ENCODE measurements at regions not wholly inside any gene's neighbourhood (a gene's known extent, or its start where the extent isn't known, plus 50 kb on each side); places are given as distances from the start of the nearest gene placed in this dataset.

DNA sequence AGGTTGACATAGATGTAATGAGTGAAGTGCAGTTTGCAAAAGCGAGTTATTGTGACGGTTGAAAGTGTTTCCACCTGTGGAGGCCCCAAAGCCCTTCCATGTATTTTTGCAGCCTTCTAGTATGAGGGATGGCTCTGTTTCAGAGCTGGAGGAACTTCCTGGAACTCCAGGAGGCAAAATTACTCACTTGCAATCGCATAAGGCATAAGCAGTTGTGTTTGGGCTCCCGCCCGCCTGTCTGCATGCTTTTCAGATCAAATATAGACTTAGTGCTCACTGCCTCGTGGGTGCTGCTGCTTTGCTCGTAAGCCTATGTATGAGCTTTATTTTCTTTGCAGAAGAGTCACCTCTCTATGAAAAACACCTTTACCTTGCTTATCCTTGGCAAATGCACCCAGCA lies 146.8 kb upstream of the LARGE1 start:
- no peak overlapping the region for H3K27ac ChIP-seq
- CTCF ChIA-PET: no interaction called here
- POLR2A ChIA-PET (ENCODE audit: low non-redundant PET): no interaction called here
- TF ChIP-seq, protein P1, sequence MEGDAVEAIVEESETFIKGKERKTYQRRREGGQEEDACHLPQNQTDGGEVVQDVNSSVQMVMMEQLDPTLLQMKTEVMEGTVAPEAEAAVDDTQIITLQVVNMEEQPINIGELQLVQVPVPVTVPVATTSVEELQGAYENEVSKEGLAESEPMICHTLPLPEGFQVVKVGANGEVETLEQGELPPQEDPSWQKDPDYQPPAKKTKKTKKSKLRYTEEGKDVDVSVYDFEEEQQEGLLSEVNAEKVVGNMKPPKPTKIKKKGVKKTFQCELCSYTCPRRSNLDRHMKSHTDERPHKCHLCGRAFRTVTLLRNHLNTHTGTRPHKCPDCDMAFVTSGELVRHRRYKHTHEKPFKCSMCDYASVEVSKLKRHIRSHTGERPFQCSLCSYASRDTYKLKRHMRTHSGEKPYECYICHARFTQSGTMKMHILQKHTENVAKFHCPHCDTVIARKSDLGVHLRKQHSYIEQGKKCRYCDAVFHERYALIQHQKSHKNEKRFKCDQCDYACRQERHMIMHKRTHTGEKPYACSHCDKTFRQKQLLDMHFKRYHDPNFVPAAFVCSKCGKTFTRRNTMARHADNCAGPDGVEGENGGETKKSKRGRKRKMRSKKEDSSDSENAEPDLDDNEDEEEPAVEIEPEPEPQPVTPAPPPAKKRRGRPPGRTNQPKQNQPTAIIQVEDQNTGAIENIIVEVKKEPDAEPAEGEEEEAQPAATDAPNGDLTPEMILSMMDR (conservative IDR thresholded peaks at IDR 0.05; ENCODE audit: low read depth): no peak
- DNase-seq (ENCODE audit: low spot score): no peak

DNA sequence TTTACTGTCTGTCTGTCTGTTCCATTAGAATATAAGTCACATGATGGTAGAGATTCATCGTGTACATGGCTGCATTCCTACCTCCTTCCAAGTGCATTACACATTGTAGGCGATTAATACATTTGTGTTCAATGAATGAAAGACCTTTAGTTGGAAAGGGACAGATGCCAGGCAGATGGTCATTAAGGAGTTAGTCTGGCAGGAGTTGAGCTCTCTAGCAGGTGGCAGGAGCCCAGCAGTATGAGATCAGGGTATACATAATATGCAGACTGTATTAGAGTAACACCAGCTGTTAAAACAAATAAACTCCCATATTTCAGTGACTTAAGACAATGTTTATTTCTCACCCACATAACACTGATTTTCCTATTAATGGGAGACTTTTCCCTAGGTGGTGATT lies 147.7 kb upstream of the LARGE1 start:
- no peak overlapping the region for H3K27ac ChIP-seq
- ChIA-PET CTCF (no interaction called here), POLR2A (ENCODE audit: low non-redundant PET) (no interaction called here)
- no peak for DNase-seq (ENCODE audit: low spot score)
- TF ChIP-seq, protein P1 (conservative IDR thresholded peaks at IDR 0.05; ENCODE audit: low read depth): no peak

DNA sequence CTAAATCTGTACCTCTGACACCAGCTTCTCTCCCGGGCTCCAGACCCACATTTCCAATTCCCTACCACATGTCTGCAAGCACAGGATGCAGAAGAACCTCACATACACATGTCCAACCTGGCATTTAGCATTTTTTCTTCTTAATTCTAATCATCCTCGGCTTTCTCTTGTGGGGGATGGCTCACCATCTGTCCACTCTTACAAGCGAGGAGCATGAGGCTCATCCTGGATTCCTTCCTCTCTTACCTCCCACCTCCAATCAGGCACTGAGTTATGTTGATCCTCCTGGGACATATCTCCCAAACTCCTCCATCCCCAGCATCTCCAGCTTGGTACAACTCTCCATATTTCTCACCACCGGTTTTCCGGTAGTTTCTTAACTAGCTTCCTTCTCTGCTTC lies 149.8 kb upstream of the LARGE1 start:
- CTCF ChIA-PET: interaction anchor here (0.6 kb wide), 1 partner anchor 1149 kb away, joined by 3 read pairs; no protein-coding TSS in a partner anchor
- POLR2A ChIA-PET (ENCODE audit: low non-redundant PET): no interaction called here
- no peak overlapping the region for H3K27ac ChIP-seq
- TF ChIP-seq, protein P1 (conservative IDR thresholded peaks at IDR 0.05; ENCODE audit: low read depth): no peak
- DNase-seq (ENCODE audit: low spot score): no peak

DNA sequence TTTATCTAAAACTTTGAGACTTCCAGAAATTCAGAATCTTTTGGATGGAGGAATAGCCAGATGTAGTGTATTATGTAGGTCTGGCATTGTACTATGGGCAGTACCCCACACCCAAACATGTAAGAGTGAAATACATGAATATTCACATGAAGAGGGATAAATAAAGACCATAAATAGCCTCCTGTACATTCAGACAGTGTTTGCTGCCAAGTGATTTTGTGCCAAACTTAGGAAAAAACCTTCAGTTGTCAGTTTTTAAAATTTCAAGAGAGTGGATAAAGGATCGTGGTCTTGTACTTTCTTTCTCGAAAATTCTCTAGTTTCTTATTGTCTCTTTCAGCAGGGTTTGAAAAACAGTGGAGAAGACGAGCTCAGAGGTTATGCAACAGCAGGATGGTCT lies 150.3 kb upstream of the LARGE1 start:
- H3K27ac ChIP-seq: no peak overlapping the region
- no peak for DNase-seq (ENCODE audit: low spot score)
- ChIA-PET CTCF (interaction anchor here (0.7 kb wide), 1 partner anchor 17 kb away, joined by 3 read pairs; no protein-coding TSS in a partner anchor), POLR2A (ENCODE audit: low non-redundant PET) (no interaction called here)
- TF ChIP-seq, protein P1 (conservative IDR thresholded peaks at IDR 0.05; ENCODE audit: low read depth): no peak

DNA sequence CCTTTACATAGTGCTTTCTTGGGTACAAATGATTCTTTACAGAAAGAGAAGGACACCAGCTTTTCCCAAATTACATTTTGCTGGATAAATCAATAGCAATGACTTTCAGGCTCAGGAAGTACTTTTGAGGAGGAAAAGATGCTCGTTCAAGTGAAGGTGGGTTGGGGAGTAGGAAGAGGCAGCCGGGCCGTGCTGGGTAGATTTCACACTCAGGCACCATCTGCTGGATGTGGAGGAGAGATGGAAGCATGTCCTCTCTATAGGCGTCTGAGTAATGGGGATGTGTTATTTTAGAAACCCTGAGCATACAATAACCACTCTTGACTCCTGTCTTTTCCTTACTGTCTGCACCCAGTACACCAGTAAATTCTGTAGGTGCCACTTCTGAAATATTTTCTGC lies 152.3 kb upstream of the LARGE1 start:
- TF ChIP-seq, protein P1 (conservative IDR thresholded peaks at IDR 0.05; ENCODE audit: low read depth): no peak
- no peak overlapping the region for H3K27ac ChIP-seq
- POLR2A ChIA-PET (ENCODE audit: low non-redundant PET): no interaction called here
- DNase-seq (ENCODE audit: low spot score): no peak
- CTCF ChIA-PET: no interaction called here

DNA sequence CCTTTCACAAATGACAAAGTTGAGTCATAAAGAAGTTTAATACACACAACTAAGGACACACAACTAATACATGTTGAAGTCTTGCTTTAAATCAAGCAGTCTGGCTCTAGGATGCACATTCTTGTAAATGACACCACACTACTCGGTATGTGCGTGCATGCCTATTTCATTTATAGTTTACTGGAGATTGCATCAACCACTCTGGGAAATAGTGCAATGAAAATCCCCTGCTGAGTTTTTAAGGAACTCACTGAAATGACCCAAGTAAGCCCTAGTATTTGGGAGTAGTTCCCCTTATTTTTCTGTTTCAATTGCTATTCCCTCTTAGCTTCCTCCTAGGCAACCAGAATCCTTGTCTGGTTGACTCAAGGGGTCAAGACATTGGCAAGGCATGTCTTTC lies 160.2 kb upstream of the LARGE1 start:
- POLR2A ChIA-PET (ENCODE audit: low non-redundant PET): no interaction called here
- no peak overlapping the region for H3K27ac ChIP-seq
- no peak for DNase-seq (ENCODE audit: low spot score)
- TF ChIP-seq, protein P1 (conservative IDR thresholded peaks at IDR 0.05; ENCODE audit: low read depth): no peak
- CTCF ChIA-PET: no interaction called here

DNA sequence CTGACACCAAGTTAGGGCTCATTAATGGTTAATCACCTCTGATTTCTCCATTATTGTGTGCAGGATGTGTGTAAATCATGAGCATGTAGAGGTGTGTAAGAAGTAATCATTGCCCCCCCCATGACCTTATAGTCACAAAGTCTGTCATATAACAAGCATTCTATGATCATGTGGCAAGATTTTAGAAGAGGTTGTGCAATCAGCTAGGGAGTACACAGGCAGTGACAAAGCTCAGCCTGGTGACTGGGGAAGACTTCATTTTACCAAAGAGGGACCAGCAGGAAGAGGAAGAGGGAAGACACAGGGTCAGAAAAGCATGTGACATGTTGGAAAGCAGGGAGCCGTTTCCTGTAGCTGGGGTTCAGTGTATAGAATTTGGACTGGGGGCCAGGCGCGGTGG lies 176.5 kb upstream of the LARGE1 start:
- TF ChIP-seq, protein P1 (conservative IDR thresholded peaks at IDR 0.05; ENCODE audit: low read depth): no peak
- no peak overlapping the region for H3K27ac ChIP-seq
- no peak for DNase-seq (ENCODE audit: low spot score)
- CTCF ChIA-PET: no interaction called here
- POLR2A ChIA-PET (ENCODE audit: low non-redundant PET): no interaction called here
